Heart left ventricle (tissue), 13 donors: ENCODE measurements at regions not wholly inside any gene's neighbourhood (a gene's known extent, or its start where the extent isn't known, plus 50 kb on each side); places are given as distances from the start of the nearest gene placed in this dataset.

ENCODE experiments used
- POLR2A ChIP-seq, 2 donors: fragments of 450-650 bp; IDR thresholded peaks; one replicate each; pipeline ENCODE4 v1.6.1; 2017; ENCODE audit warnings: antibody characterized with exemption in 2 of 2, mild to moderate bottlenecking in 2 of 2, moderate library complexity in 2 of 2
- TF ChIP-seq, protein P1 (sequence below), 12 donors: fragments of 200-600 bp; sonication (generic) in 4 of 12; IDR thresholded peaks; one replicate each; pipeline versions ENCODE4 v1.5.0 to v1.8.0; 2018 to 2022; ENCODE audit warnings: antibody characterized with exemption in 12 of 12, mild to moderate bottlenecking in 5 of 12
- donor health status: ischemic (EF 13 %, LVEDD 7.1; RV severe dilation, severe dysfunction).
- donor health status: DM: no; HTN: yes; CAD: no.
- donor health status: DM: no; HTN: no; CAD: no.
- donor health status: ischemic (EF 25% LVEDD 6.9; RV normal size, moderate dysfunction).
- donor health status: ischemic (EF 25% LVEDD 5.7; RV mildly dilated, moderate dysfunction).
- donor health status: ischemic (EF 35%, LVEDD 5.7; RV mildly dilated, moderate dysfunction).
- donor health status: nonischemic (EF 11% LVEDD 7.7; RV severe dilation, severe dysfunction).
- donor health status: DM: yes; HTN: yes; CAD: no.
- donor health status: PGD.
- donor health status: ischemic (EF 29% LVEDD 5.4; RV normal size, mild dysfunction).
- donor health status: nonischemic (EF 23%, LVEDD 6.1; RV moderate dilation, normal function).

DNA sequence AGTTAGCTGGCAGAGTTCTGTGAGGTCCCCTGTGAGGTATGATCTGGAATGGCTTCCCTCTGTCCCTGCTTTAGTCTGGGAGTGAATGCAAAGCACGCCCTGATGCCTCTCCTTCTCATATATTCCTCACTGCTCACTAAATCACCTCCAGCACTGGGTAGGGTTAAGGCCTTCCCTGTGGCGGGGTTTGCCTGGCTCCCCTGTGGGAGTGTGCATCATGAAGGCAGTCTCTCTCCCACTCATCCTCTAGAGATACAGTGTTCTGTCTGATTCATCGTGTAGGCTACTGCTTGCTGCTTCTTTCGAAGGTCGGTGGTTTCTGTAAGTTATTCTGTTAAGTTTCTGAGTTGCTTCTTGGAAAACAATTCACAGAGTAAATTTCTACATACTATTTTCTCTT, 420.0 kb upstream of the EYS start:
- TF ChIP-seq POLR2A (IDR thresholded peaks at IDR 0.05), result no peak
- TF ChIP-seq, protein P1, sequence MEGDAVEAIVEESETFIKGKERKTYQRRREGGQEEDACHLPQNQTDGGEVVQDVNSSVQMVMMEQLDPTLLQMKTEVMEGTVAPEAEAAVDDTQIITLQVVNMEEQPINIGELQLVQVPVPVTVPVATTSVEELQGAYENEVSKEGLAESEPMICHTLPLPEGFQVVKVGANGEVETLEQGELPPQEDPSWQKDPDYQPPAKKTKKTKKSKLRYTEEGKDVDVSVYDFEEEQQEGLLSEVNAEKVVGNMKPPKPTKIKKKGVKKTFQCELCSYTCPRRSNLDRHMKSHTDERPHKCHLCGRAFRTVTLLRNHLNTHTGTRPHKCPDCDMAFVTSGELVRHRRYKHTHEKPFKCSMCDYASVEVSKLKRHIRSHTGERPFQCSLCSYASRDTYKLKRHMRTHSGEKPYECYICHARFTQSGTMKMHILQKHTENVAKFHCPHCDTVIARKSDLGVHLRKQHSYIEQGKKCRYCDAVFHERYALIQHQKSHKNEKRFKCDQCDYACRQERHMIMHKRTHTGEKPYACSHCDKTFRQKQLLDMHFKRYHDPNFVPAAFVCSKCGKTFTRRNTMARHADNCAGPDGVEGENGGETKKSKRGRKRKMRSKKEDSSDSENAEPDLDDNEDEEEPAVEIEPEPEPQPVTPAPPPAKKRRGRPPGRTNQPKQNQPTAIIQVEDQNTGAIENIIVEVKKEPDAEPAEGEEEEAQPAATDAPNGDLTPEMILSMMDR (IDR thresholded peaks at IDR 0.05), result no peak
